Transverse colon (tissue), 4 donors: ENCODE measurements at regions not wholly inside any gene's neighbourhood (a gene's known extent, or its start where the extent isn't known, plus 50 kb on each side); places are given as distances from the start of the nearest gene placed in this dataset.

Source experiments
- CTCF ChIP-seq, 5 experiments: fragments of 200-600 bp in 3 of 5; fragments of 450-650 bp in 2 of 5; sonication (generic) in 3 of 5; IDR thresholded peaks; 1 replicate in 2 of 5; 2 replicates in 3 of 5; pipeline ENCODE4 v1.5.1; 2016 to 2017; ENCODE audit warnings: antibody characterized with exemption in 5 of 5, inconsistent platforms in 3 of 5, mild to moderate bottlenecking in 2 of 5, moderate library complexity in 1 of 5
- POLR2A ChIP-seq: fragments of 450-650 bp; IDR thresholded peaks from one replicate; pipeline ENCODE4 v1.6.1; 2016; ENCODE audit warnings: antibody characterized with exemption, mild to moderate bottlenecking, moderate library complexity
- POLR2AphosphoS5 ChIP-seq, 3 donors: sonication (generic); formaldehyde crosslinking; IDR thresholded peaks; one replicate each; pipeline ENCODE4 v1.6.1; 2016; ENCODE audit warnings: antibody characterized with exemption in 3 of 3

- TF ChIP-seq CTCF (IDR thresholded peaks at IDR 0.05) (no peak), POLR2A (no peak), POLR2AphosphoS5 (IDR thresholded peaks at IDR 0.05) (no peak)
These were observed 58.8 kb upstream of the SLC24A4 start for GRCh38 chr14:92264195-92264594.
